ENCODE measurements at regions not wholly inside any gene's neighbourhood (a gene's known extent, or its start where the extent isn't known, plus 50 kb on each side); places are given as distances from the start of the nearest gene placed in this dataset.

DNA sequence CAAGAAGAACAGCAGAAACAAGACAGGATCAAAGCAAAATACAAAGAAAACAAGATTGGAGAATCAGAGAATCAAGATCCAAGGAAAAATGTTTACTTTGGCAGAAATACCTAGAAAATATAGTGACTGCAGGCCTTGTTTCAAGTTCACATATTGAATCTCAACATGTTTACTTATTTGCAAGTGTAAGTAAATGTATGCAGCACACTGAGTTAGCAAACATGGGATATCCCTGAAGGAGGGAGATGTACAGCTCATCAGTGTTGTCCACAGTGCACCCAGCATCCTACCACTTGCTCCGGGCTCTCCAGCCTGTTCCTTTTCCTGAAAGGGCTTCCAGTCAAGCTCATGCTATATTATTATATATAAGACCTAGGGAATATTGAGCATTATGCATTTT, 319.5 kb downstream of the PRL start:
- H3K9me3 Mint-ChIP-seq (ENCODE audit: low read depth, unreplicated experiment), result peaks cover 23% of the 10 kb centered on the region
- no peak overlapping the region for H3K27ac Mint-ChIP-seq (ENCODE audit: unreplicated experiment)
- no peak for DNase-seq
- CTCF ChIA-PET, result interaction anchor here (0.6 kb wide), 1 partner anchor 31 kb away, joined by 3 read pairs; no protein-coding TSS in a partner anchor
- no peak for TF ChIP-seq CTCF (IDR thresholded peaks at IDR 0.05; ENCODE audit: unreplicated experiment)
- no peak overlapping the region for H3K4me3 Mint-ChIP-seq (ENCODE audit: low read depth, unreplicated experiment)
- intact Hi-C loops (cut with micrococcal nuclease; ENCODE audit: unreplicated experiment), result no loop called here
- H3K36me3 Mint-ChIP-seq (ENCODE audit: insufficient read depth, unreplicated experiment), result no peaks in the 10 kb centered on the region
- BruUV-seq (replicated peaks), result no TSS peak
- H3K4me1 Mint-ChIP-seq (ENCODE audit: low read depth, unreplicated experiment), result no peaks in the 10 kb centered on the region
- H3K27me3 Mint-ChIP-seq (ENCODE audit: unreplicated experiment), result no peaks in the 10 kb centered on the region

DNA sequence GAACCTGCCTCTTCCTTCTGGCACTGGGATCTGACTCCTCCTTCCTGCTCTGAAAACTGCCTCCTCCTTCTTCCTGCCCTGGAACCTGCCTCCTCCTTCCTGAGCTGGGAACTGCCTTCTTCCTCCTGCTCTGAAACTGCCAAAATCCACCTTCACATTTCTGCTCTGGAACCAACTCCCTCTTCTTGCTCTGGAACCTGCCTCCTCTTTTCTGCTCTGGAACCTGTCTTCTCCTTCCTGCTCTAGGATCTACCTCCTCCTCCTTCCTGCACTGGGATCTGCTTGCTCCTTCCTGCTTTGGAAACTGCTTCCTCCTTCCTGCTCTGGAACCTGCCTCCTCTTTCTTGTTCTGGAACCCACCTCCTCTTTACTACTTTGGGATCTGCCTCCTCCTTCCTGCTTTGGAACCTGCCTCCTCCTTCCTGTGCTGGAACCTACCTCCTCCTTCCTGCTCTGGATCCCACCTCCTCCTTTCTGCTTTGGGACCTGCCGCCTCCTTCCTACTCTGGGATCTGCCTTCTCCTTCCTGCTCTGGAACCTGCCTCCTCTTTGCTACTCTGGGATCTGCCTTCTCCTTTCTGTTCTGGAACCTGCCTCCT, 315.5 kb downstream of the PRL start:
- peaks cover 14% of the 10 kb centered on the region for H3K9me3 Mint-ChIP-seq (ENCODE audit: low read depth, unreplicated experiment)
- H3K4me3 Mint-ChIP-seq (ENCODE audit: low read depth, unreplicated experiment), result no peak overlapping the region
- no peaks in the 10 kb centered on the region for H3K36me3 Mint-ChIP-seq (ENCODE audit: insufficient read depth, unreplicated experiment)
- intact Hi-C loops (cut with micrococcal nuclease; ENCODE audit: unreplicated experiment), result no loop called here
- CTCF ChIA-PET, result no interaction called here
- peaks cover 2% of the 10 kb centered on the region for H3K4me1 Mint-ChIP-seq (ENCODE audit: low read depth, unreplicated experiment)
- DNase-seq, result no peak
- no peaks in the 10 kb centered on the region for H3K27me3 Mint-ChIP-seq (ENCODE audit: unreplicated experiment)
- H3K27ac Mint-ChIP-seq (ENCODE audit: unreplicated experiment), result no peak overlapping the region
- TF ChIP-seq CTCF (IDR thresholded peaks at IDR 0.05; ENCODE audit: unreplicated experiment), result no peak
- BruUV-seq (replicated peaks), result no TSS peak

DNA sequence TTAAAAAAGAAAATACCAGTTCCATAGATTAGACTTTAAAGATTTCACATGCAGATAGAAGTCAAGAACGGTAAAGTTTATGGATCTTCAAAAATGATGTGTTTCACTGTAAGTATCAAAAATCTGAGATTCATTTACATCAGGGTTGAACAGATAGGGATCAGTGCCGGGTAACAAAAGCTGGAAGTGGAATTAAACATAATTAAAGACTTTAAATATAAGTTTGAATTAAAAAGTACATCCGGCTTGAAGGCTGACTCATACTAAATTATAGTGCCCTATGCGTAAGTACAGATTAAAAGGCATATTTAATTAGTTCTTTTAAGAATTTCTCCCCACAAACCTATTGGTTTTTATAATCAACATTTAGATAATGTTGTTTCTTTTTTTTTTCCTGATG, 312.7 kb downstream of the PRL start:
- Mint-ChIP-seq H3K36me3 (ENCODE audit: insufficient read depth, unreplicated experiment) (no peaks in the 10 kb centered on the region), H3K27ac (ENCODE audit: unreplicated experiment) (no peak overlapping the region), H3K27me3 (ENCODE audit: unreplicated experiment) (no peaks in the 10 kb centered on the region), H3K4me3 (ENCODE audit: low read depth, unreplicated experiment) (no peak overlapping the region), H3K4me1 (ENCODE audit: low read depth, unreplicated experiment) (peaks cover 25% of the 10 kb centered on the region), H3K9me3 (ENCODE audit: low read depth, unreplicated experiment) (peaks cover 14% of the 10 kb centered on the region)
- intact Hi-C loops (cut with micrococcal nuclease; ENCODE audit: unreplicated experiment), result no loop called here
- CTCF ChIA-PET, result interaction anchor here (0.7 kb wide), 1 partner anchor 908 kb away, joined by 3 read pairs; no protein-coding TSS in a partner anchor
- TF ChIP-seq CTCF (IDR thresholded peaks at IDR 0.05; ENCODE audit: unreplicated experiment), result no peak
- no TSS peak for BruUV-seq (replicated peaks)
- no peak for DNase-seq

- TF ChIP-seq CTCF (IDR thresholded peaks at IDR 0.05; ENCODE audit: unreplicated experiment), result no peak
- intact Hi-C loops (cut with micrococcal nuclease; ENCODE audit: unreplicated experiment), result no loop called here
- no peak overlapping the region for H3K27ac Mint-ChIP-seq (ENCODE audit: unreplicated experiment)
- H3K36me3 Mint-ChIP-seq (ENCODE audit: insufficient read depth, unreplicated experiment), result no peaks in the 10 kb centered on the region
- no peak for DNase-seq
- BruUV-seq (replicated peaks), result no TSS peak
- peaks cover 25% of the 10 kb centered on the region for H3K4me1 Mint-ChIP-seq (ENCODE audit: low read depth, unreplicated experiment)
- no peaks in the 10 kb centered on the region for H3K27me3 Mint-ChIP-seq (ENCODE audit: unreplicated experiment)
- peaks cover 14% of the 10 kb centered on the region for H3K9me3 Mint-ChIP-seq (ENCODE audit: low read depth, unreplicated experiment)
- CTCF ChIA-PET, result interaction anchor here (0.7 to 0.9 kb wide), 2 partner anchors 22 to 907 kb away, joined by 3 read pairs; no protein-coding TSS in a partner anchor
- H3K4me3 Mint-ChIP-seq (ENCODE audit: low read depth, unreplicated experiment), result no peak overlapping the region
These were observed 312.3 kb downstream of the PRL start for GRCh38 chr6:21984561-21984960.

Data from Calu3 (cell line).